OCI-LY7 (cell line): ENCODE measurements at regions not wholly inside any gene's neighbourhood (a gene's known extent, or its start where the extent isn't known, plus 50 kb on each side); places are given as distances from the start of the nearest gene placed in this dataset.

ENCODE experiments used
- EZH2phosphoT487 ChIP-seq: fragments of 200-600 bp; sonication (generic); IDR thresholded peaks from 2 replicates; pipeline ENCODE4 v1.6.1; 2018; ENCODE audit warnings: low read depth, borderline replicate concordance, mild to moderate bottlenecking, mixed run types, antibody characterized with exemption, low read length, moderate library complexity, mixed read lengths
- TF ChIP-seq, protein P1 (sequence below): fragments of 200-600 bp; sonication (generic); conservative IDR thresholded peaks from 2 replicates; pipeline ENCODE4 v1.5.1; 2014; ENCODE audit warnings: mild to moderate bottlenecking, antibody characterized with exemption, low read length, moderate library complexity, mixed read lengths

DNA sequence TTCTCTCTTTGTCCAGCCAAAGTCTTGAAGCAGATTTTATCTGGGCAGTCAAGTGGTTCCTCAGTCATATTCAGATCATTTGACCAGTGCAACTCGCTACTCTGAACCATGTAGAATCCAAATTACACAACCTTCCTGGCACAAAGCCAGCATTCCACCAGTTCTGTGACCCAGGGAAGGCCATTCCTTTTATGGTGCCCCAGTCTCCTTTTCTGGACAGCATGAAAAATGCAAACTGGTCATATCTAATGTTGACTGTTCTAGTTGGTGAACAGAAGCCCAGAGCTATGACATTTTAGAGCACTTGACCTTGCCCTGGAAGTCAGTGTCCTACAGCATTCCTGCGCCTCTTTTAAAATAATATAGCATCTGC, 364.6 kb downstream of the BRINP1 start:
- TF ChIP-seq, protein P1, sequence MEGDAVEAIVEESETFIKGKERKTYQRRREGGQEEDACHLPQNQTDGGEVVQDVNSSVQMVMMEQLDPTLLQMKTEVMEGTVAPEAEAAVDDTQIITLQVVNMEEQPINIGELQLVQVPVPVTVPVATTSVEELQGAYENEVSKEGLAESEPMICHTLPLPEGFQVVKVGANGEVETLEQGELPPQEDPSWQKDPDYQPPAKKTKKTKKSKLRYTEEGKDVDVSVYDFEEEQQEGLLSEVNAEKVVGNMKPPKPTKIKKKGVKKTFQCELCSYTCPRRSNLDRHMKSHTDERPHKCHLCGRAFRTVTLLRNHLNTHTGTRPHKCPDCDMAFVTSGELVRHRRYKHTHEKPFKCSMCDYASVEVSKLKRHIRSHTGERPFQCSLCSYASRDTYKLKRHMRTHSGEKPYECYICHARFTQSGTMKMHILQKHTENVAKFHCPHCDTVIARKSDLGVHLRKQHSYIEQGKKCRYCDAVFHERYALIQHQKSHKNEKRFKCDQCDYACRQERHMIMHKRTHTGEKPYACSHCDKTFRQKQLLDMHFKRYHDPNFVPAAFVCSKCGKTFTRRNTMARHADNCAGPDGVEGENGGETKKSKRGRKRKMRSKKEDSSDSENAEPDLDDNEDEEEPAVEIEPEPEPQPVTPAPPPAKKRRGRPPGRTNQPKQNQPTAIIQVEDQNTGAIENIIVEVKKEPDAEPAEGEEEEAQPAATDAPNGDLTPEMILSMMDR, result no peak
- no peak for TF ChIP-seq EZH2phosphoT487
